ENCODE measurements at regions not wholly inside any gene's neighbourhood (a gene's known extent, or its start where the extent isn't known, plus 50 kb on each side); places are given as distances from the start of the nearest gene placed in this dataset.
"Not testable (repeated sequence)": the region's sequence is repeated elsewhere in the genome, so short reads cannot be mapped to it uniquely, and the experiment has no call there.

DNA sequence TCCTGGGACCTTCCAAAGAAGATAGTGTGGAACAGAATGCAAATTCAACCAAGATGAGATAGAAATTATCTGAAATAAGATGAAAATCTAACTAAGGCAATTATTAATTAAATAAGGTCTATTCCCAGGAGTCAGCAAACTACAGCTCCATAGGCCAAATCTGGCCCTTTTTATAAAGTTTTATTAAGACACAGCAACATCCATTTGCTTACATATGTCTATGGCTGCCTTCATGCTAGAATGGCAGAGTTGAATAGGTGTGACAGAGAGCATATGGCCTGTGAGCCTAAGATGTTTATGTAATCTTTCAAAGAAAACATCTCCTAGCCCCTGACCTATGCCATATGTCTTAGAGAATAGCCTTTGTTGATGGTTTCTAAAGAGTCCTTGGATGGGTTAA lies 503.0 kb downstream of the EDEM1 start:
- H3K27me3 Mint-ChIP-seq = no peaks in the 10 kb centered on the region

DNA sequence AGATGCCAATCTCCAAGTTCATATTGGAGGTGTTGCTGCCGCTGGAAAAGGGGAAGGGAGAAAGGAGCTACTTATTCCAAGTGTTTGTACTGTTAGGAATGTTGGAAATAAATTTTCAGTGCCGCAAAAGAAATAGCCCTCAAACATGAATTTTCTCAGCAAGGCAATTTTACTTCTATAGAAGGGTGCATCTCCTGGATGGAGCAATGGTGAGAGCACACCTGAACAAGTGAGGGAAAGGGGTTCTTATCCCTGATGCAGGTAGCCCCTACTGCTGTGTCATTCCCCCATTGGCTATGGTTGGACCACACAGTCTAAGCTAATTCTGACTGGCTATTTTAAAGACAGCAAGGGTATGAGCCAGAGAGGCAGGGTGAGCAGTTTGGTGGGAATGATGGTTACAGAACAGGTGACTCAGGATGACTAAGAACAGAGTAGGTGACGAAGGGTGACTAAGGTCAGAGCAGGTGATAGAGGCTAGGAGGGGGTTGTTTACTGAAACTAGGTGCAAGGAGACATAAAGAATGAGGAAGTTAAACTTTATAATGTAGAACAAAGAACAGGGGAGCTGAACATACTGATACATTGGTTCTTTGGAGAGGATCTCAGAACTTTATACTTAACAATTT lies 503.5 kb downstream of the EDEM1 start:
- Mint-ChIP-seq H3K27me3 (no peaks in the 10 kb centered on the region), H3K4me1 (no peaks in the 10 kb centered on the region), H3K9me3 (peaks cover 4 to 24% (median 14%) of the 10 kb centered on the region in 7 donors), H3K27ac (peak overlapping the region in 1 of 3 donors; percentile 69), H3K4me3 (no peak overlapping the region), H3K36me3 (no peaks in the 10 kb centered on the region)
- Histone ChIP-seq H3K27me3 (ENCODE audit: control insufficient read depth, insufficient read depth, low read length) (no peaks in the 10 kb centered on the region), H3K36me3 (ENCODE audit: control insufficient read depth, insufficient read depth, low read length) (no peaks in the 10 kb centered on the region), H3K4me1 (ENCODE audit: control insufficient read depth, insufficient read depth, low read length, poor library complexity, severe bottlenecking) (no peaks in the 10 kb centered on the region), H3K9me3 (ENCODE audit: control insufficient read depth in 2 of 2, low read length in 2 of 2) (peaks cover 0 to 4% of the 10 kb centered on the region in 2 experiments), H3K4me3 (ENCODE audit: low read depth, low read length) (no peak overlapping the region), H3K27ac (ENCODE audit: insufficient read depth, low read length, poor library complexity, severe bottlenecking) (no peak overlapping the region)
- no peak for ATAC-seq (ENCODE audit: low read depth in 2 of 2)
- no peak for DNase-seq

More for the DNA sequence above, 503.0 kb downstream of the EDEM1 start:
- no peak overlapping the region for H3K27ac ChIP-seq (ENCODE audit: insufficient read depth, low read length, poor library complexity, severe bottlenecking)
- Mint-ChIP-seq H3K4me1 (no peaks in the 10 kb centered on the region), H3K36me3 (no peaks in the 10 kb centered on the region), H3K4me3 (no peak overlapping the region), H3K9me3 (peaks cover 7 to 28% (median 15%) of the 10 kb centered on the region in 7 donors), H3K27ac (no peak overlapping the region)
- H3K4me3 ChIP-seq (ENCODE audit: low read depth, low read length) = no peak overlapping the region
- H3K9me3 ChIP-seq (ENCODE audit: control insufficient read depth in 2 of 2, low read length in 2 of 2) = peaks cover 0 to 4% of the 10 kb centered on the region in 2 experiments
- H3K36me3 ChIP-seq (ENCODE audit: control insufficient read depth, insufficient read depth, low read length) = no peaks in the 10 kb centered on the region
- no peak for ATAC-seq (ENCODE audit: low read depth in 2 of 2)
- no peaks in the 10 kb centered on the region for H3K4me1 ChIP-seq (ENCODE audit: control insufficient read depth, insufficient read depth, low read length, poor library complexity, severe bottlenecking)
- H3K27me3 ChIP-seq (ENCODE audit: control insufficient read depth, insufficient read depth, low read length) = no peaks in the 10 kb centered on the region
- no peak for DNase-seq

DNA sequence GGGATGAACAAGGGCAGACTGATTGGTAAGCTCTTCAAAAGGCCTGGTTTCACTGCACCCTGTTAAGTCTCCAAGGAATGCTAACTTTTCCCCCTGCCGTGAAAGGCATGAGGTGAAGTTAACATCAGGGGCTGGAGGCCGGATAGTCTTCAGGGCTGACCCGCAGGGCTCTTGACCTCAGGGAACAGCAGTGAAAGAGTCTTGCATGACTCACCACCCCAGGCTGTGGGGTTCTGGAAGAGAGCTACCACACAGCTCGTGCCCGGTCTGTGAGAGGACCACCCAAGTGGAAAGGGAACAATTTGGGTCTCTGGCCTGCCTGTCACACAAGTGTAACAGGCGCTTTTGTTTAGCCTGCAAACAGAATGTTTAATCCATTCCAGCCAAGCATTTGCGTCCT lies 504.9 kb downstream of the EDEM1 start:
- Mint-ChIP-seq H3K27ac (no peak overlapping the region), H3K4me3 (no peak overlapping the region), H3K27me3 (no peaks in the 10 kb centered on the region), H3K4me1 (no peaks in the 10 kb centered on the region), H3K36me3 (no peaks in the 10 kb centered on the region), H3K9me3 (peaks cover 4 to 22% (median 12%) of the 10 kb centered on the region in 7 donors)
- ATAC-seq (ENCODE audit: low read depth in 2 of 2) (no peak), DNase-seq (no peak)
- Histone ChIP-seq H3K4me3 (ENCODE audit: low read depth, low read length) (no peak overlapping the region), H3K4me1 (ENCODE audit: control insufficient read depth, insufficient read depth, low read length, poor library complexity, severe bottlenecking) (no peaks in the 10 kb centered on the region), H3K9me3 (ENCODE audit: control insufficient read depth in 2 of 2, low read length in 2 of 2) (peaks cover 0 to 4% of the 10 kb centered on the region in 2 experiments), H3K27me3 (ENCODE audit: control insufficient read depth, insufficient read depth, low read length) (no peaks in the 10 kb centered on the region), H3K27ac (ENCODE audit: insufficient read depth, low read length, poor library complexity, severe bottlenecking) (no peak overlapping the region), H3K36me3 (ENCODE audit: control insufficient read depth, insufficient read depth, low read length) (no peaks in the 10 kb centered on the region)

DNA sequence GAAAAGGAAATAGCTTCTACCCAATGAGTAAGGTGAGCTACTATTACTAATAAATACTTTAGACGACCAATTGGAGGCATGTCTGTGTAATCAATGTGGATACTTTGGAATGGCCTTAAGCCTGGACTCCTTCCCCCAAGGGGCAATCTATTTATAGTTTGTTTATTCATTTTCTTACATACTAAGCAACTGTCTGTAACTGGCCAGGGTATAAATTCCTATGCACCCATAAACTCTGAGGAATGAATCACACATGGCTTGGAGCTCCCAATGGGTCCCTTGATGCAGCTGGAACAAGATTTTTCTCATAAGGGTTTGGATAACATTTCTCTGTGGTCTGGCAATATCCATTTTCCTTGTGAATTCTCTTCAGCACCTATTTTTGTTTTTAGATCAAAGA lies 506.8 kb downstream of the EDEM1 start:
- DNase-seq = no peak
- no peak overlapping the region for H3K4me3 Mint-ChIP-seq
- H3K27ac Mint-ChIP-seq = no peak overlapping the region
- Histone ChIP-seq H3K9me3 (ENCODE audit: control insufficient read depth in 2 of 2, low read length in 2 of 2) (peaks cover 0 to 2% of the 10 kb centered on the region in 2 experiments), H3K27me3 (ENCODE audit: control insufficient read depth, insufficient read depth, low read length) (no peaks in the 10 kb centered on the region), H3K4me1 (ENCODE audit: control insufficient read depth, insufficient read depth, low read length, poor library complexity, severe bottlenecking) (no peaks in the 10 kb centered on the region), H3K4me3 (ENCODE audit: low read depth, low read length) (no peak overlapping the region), H3K27ac (ENCODE audit: insufficient read depth, low read length, poor library complexity, severe bottlenecking) (no peak overlapping the region), H3K36me3 (ENCODE audit: control insufficient read depth, insufficient read depth, low read length) (no peaks in the 10 kb centered on the region)
- ATAC-seq (ENCODE audit: low read depth in 2 of 2) = no peak
- H3K36me3 Mint-ChIP-seq = no peaks in the 10 kb centered on the region
- no peaks in the 10 kb centered on the region for H3K4me1 Mint-ChIP-seq
- H3K27me3 Mint-ChIP-seq = no peaks in the 10 kb centered on the region
- H3K9me3 Mint-ChIP-seq = peaks cover 0 to 22% (median 15%) of the 10 kb centered on the region in 7 donors

DNA sequence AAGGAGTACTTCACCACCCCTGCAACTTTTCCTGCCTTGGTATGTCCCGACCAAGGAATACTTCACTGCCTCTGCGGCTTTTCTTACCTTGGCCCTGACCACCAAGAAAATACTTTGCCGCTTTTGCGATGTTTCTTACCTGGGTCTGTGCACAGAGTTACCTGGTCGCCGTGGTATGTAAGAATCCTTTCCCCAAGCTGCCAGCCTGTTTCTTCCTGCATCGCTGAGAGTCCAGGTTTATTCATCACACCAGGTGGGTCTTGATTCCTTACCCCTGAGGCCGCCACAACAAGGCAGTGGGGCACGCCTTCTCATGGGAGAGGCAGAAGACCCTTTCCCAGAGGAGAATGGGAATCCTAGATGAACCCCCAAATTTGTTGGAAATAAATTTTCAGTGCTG lies 511.3 kb downstream of the EDEM1 start:
- Mint-ChIP-seq H3K27ac (no peak overlapping the region), H3K9me3 (peaks cover 0 to 7% (median 2%) of the 10 kb centered on the region in 7 donors), H3K4me1 (no peaks in the 10 kb centered on the region), H3K36me3 (no peaks in the 10 kb centered on the region), H3K4me3 (no peak overlapping the region), H3K27me3 (no peaks in the 10 kb centered on the region)
- H3K4me1 ChIP-seq (ENCODE audit: control insufficient read depth, insufficient read depth, low read length, poor library complexity, severe bottlenecking) = no peaks in the 10 kb centered on the region
- no peaks in the 10 kb centered on the region for H3K36me3 ChIP-seq (ENCODE audit: control insufficient read depth, insufficient read depth, low read length)
- H3K27me3 ChIP-seq (ENCODE audit: control insufficient read depth, insufficient read depth, low read length) = no peaks in the 10 kb centered on the region
- no peaks in the 10 kb centered on the region for H3K9me3 ChIP-seq (ENCODE audit: control insufficient read depth in 2 of 2, low read length in 2 of 2)
- DNase-seq = no peak
- no peak for ATAC-seq (ENCODE audit: low read depth in 2 of 2)
- no peak overlapping the region for H3K27ac ChIP-seq (ENCODE audit: insufficient read depth, low read length, poor library complexity, severe bottlenecking)
- H3K4me3 ChIP-seq (ENCODE audit: low read depth, low read length) = no peak overlapping the region

DNA sequence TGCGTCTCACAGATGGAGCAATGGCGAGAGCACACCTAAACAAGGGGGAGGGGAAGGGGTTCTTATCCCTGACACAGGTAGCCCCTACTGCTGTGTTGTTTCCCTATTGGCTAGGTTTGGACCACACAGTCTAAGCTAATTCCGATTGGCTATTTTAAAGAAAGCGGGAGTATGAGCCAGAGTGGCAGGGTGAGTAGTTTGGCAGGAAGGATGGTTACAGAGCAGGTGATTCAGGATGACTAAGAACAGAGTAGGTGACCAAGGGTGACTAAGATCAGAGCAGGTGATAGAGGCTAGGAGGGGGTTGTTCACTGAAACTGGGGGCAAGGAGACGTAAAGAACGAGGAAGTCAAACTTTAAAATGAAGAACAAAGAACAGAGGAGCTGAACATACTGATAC lies 511.8 kb downstream of the EDEM1 start:
- no peaks in the 10 kb centered on the region for H3K27me3 Mint-ChIP-seq
- Histone ChIP-seq H3K9me3 (ENCODE audit: control insufficient read depth in 2 of 2, low read length in 2 of 2) (no peaks in the 10 kb centered on the region), H3K27ac (ENCODE audit: insufficient read depth, low read length, poor library complexity, severe bottlenecking) (no peak overlapping the region), H3K36me3 (ENCODE audit: control insufficient read depth, insufficient read depth, low read length) (no peaks in the 10 kb centered on the region), H3K4me1 (ENCODE audit: control insufficient read depth, insufficient read depth, low read length, poor library complexity, severe bottlenecking) (no peaks in the 10 kb centered on the region), H3K4me3 (ENCODE audit: low read depth, low read length) (no peak overlapping the region), H3K27me3 (ENCODE audit: control insufficient read depth, insufficient read depth, low read length) (no peaks in the 10 kb centered on the region)
- H3K27ac Mint-ChIP-seq = no peak overlapping the region
- peaks cover 0 to 7% (median 2%) of the 10 kb centered on the region in 7 donors for H3K9me3 Mint-ChIP-seq
- no peak for ATAC-seq (ENCODE audit: low read depth in 2 of 2)
- no peaks in the 10 kb centered on the region for H3K36me3 Mint-ChIP-seq
- DNase-seq = no peak
- no peaks in the 10 kb centered on the region for H3K4me1 Mint-ChIP-seq
- no peak overlapping the region for H3K4me3 Mint-ChIP-seq

DNA sequence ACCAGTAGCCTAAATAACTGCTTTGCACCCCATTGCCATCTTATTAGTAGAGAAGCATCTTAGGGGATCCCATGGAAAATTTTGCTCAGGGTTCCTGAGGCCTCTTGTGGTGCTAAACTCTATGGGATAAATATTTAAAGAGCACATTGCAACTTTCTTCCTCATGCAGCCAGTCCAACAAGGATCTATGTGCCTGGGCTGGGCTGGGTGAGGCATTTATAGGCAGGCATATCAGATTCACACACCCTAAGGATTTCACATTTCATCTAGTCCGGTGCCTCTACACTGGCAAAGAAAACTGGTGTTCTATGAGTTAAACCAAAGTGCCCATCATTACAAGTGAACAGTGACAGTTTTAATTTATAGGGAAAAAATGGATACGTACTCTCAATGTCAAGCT lies 512.3 kb downstream of the EDEM1 start:
- H3K27me3 Mint-ChIP-seq = no peaks in the 10 kb centered on the region

DNA sequence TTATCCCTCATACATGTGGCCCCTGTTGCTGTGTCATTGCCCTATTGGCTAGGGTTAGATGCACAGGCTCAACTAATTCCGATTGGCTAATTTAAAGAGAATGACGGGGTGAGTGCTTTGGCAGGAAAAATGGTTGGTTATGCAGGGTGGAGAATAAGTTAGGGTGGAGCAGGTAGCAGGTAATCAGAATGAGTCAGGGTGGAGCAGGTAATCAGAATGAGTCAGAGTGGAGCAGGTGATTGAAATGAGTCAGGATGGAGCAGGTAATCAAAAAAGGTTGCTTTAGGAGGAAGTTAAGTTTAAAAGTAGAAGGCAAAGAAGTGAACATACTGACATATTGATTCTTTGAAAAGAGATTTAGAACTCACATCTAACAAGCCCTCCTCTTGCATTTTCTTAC lies 513.5 kb downstream of the EDEM1 start:
- H3K36me3 ChIP-seq (ENCODE audit: control insufficient read depth, insufficient read depth, low read length); H3K27ac ChIP-seq (ENCODE audit: insufficient read depth, low read length, poor library complexity, severe bottlenecking); H3K9me3 ChIP-seq (ENCODE audit: control insufficient read depth in 2 of 2, low read length in 2 of 2); H3K36me3 Mint-ChIP-seq; DNase-seq; H3K9me3 Mint-ChIP-seq; ATAC-seq (ENCODE audit: low read depth in 2 of 2); H3K4me3 Mint-ChIP-seq; H3K27ac Mint-ChIP-seq; H3K4me1 Mint-ChIP-seq; H3K4me1 ChIP-seq (ENCODE audit: control insufficient read depth, insufficient read depth, low read length, poor library complexity, severe bottlenecking); H3K4me3 ChIP-seq (ENCODE audit: low read depth, low read length); H3K27me3 ChIP-seq (ENCODE audit: control insufficient read depth, insufficient read depth, low read length); H3K27me3 Mint-ChIP-seq: not testable (repeated sequence)

More for the DNA sequence above, 512.3 kb downstream of the EDEM1 start:
- Mint-ChIP-seq H3K4me3 (no peak overlapping the region), H3K27ac (no peak overlapping the region), H3K4me1 (no peaks in the 10 kb centered on the region), H3K9me3 (peaks cover 0 to 7% (median 2%) of the 10 kb centered on the region in 7 donors), H3K36me3 (no peaks in the 10 kb centered on the region)
- no peak for DNase-seq
- no peaks in the 10 kb centered on the region for H3K36me3 ChIP-seq (ENCODE audit: control insufficient read depth, insufficient read depth, low read length)
- no peak overlapping the region for H3K27ac ChIP-seq (ENCODE audit: insufficient read depth, low read length, poor library complexity, severe bottlenecking)
- ATAC-seq (ENCODE audit: low read depth in 2 of 2) = no peak
- H3K9me3 ChIP-seq (ENCODE audit: control insufficient read depth in 2 of 2, low read length in 2 of 2) = no peaks in the 10 kb centered on the region
- no peaks in the 10 kb centered on the region for H3K27me3 ChIP-seq (ENCODE audit: control insufficient read depth, insufficient read depth, low read length)
- no peak overlapping the region for H3K4me3 ChIP-seq (ENCODE audit: low read depth, low read length)
- H3K4me1 ChIP-seq (ENCODE audit: control insufficient read depth, insufficient read depth, low read length, poor library complexity, severe bottlenecking) = no peaks in the 10 kb centered on the region

Measured in CD4-positive, CD25-positive, alpha-beta regulatory T cell (primary cell).